Naive B cell (primary cell): ENCODE measurements at regions not wholly inside any gene's neighbourhood (a gene's known extent, or its start where the extent isn't known, plus 50 kb on each side); places are given as distances from the start of the nearest gene placed in this dataset.
A peak's percentile ranks its signal among the peaks of the same experiment; 100 is the strongest.

Source experiments
- ATAC-seq, 2 donors: fragments of 150-1000 bp; cut with Tn5 transposase; 2 replicates each; pipeline ENCODE4 v1.10.0; 2021; ENCODE audit warnings: low read depth in 2 of 2, mild to moderate bottlenecking in 2 of 2, moderate library complexity in 2 of 2
- DNase-seq: peaks from one replicate; pipeline ENCODE4 v3.0.0; 2022
- H3K27ac Mint-ChIP-seq, 6 donors: one replicate each; pipeline ENCODE4 v1.8.0; 2020 to 2022; ENCODE audit warnings: mild to moderate bottlenecking in 6 of 6, mixed read lengths in 6 of 6, moderate library complexity in 5 of 6, inconsistent platforms in 2 of 6
- H3K27me3 Mint-ChIP-seq, 3 donors: one replicate each; pipeline ENCODE4 v1.8.0; 2021 to 2022; ENCODE audit warnings: mixed read lengths in 3 of 3, mild to moderate bottlenecking in 1 of 3
- H3K36me3 Mint-ChIP-seq, 2 donors: one replicate each; pipeline ENCODE4 v1.8.0; 2020 to 2022; ENCODE audit warnings: mixed read lengths in 2 of 2, inconsistent platforms in 1 of 2, mild to moderate bottlenecking in 1 of 2
- H3K4me1 Mint-ChIP-seq, 3 donors: one replicate each; pipeline ENCODE4 v1.8.0; 2020 to 2022; ENCODE audit warnings: mixed read lengths in 3 of 3, inconsistent platforms in 1 of 3, mild to moderate bottlenecking in 1 of 3, moderate library complexity in 1 of 3
- H3K4me3 Mint-ChIP-seq, 8 donors: one replicate each; pipeline ENCODE4 v1.8.0; 2020 to 2022; ENCODE audit warnings: mild to moderate bottlenecking in 8 of 8, mixed read lengths in 8 of 8, moderate library complexity in 8 of 8, inconsistent platforms in 2 of 8
- H3K9me3 Mint-ChIP-seq, 7 donors: one replicate each; pipeline ENCODE4 v1.8.0; 2020 to 2022; ENCODE audit warnings: mixed read lengths in 7 of 7, mild to moderate bottlenecking in 5 of 7, inconsistent platforms in 2 of 7, moderate library complexity in 1 of 7

GRCh38 chr10:47247148-47248059, 52.6 kb upstream of the GDF10 start:
- peaks cover 0 to 2% (median 0%) of the 10 kb centered on the region in 7 donors for H3K9me3 Mint-ChIP-seq
- peaks cover 0 to 5% (median 0%) of the 10 kb centered on the region in 3 donors for H3K27me3 Mint-ChIP-seq
- no peak overlapping the region for H3K4me3 Mint-ChIP-seq
- peaks cover 0 to 7% (median 4%) of the 10 kb centered on the region in 3 donors for H3K4me1 Mint-ChIP-seq
- DNase-seq (no peak), ATAC-seq (no peak)
- peak overlapping the region in 1 of 6 donors; percentile 60 for H3K27ac Mint-ChIP-seq
- no peaks in the 10 kb centered on the region for H3K36me3 Mint-ChIP-seq

DNA sequence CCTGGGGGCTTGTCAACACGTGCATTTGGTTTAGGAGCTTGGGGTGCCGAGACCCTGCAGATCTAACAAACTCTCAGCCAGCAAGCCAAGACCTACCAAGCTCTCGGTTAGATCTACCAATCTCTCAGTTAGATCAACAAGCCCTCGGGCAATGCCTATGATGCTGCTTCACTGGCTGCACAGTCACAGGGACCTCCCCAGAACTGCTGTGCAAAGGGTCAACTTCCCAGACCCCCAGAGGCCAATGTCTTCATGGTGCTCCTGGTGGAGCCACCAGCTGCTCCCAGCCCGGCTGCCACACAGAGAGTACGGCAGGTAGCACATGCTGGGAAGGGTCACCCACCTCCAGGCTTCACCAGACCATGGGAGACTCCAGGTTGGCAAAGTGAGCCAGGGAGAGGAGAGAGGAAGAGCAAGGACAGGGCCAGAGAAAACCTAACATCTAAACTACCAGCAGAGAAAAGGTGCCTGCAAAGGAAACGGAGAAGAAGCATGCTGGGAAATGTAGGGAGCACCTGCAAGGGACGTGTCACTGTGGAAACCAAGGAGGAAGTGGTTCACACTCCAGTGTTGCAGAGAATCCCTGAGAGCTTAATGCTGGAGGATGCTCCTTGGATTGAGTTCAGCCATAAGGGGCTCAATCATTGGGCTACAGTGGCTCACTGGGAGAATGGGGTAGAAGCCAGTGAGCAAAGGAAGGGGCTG, 51.5 kb upstream of the GDF10 start:
- no peak for DNase-seq
- H3K9me3 Mint-ChIP-seq = peaks cover 0 to 2% (median 0%) of the 10 kb centered on the region in 7 donors
- H3K4me1 Mint-ChIP-seq = peaks cover 0 to 5% (median 3%) of the 10 kb centered on the region in 3 donors
- peaks cover 0 to 5% (median 0%) of the 10 kb centered on the region in 3 donors for H3K27me3 Mint-ChIP-seq
- no peak for ATAC-seq
- H3K36me3 Mint-ChIP-seq = no peaks in the 10 kb centered on the region
- H3K4me3 Mint-ChIP-seq = no peak overlapping the region
- peak overlapping the region in 2 of 6 donors; percentile 26 to 27 for H3K27ac Mint-ChIP-seq

- peaks cover 0 to 5% (median 0%) of the 10 kb centered on the region in 3 donors for H3K27me3 Mint-ChIP-seq
- H3K4me3 Mint-ChIP-seq = no peak overlapping the region
- ATAC-seq = no peak
- no peaks in the 10 kb centered on the region for H3K36me3 Mint-ChIP-seq
- H3K4me1 Mint-ChIP-seq = peaks cover 5 to 7% (median 6%) of the 10 kb centered on the region in 3 donors
- no peak for DNase-seq
- no peak overlapping the region for H3K27ac Mint-ChIP-seq
- peaks cover 0 to 2% (median 0%) of the 10 kb centered on the region in 7 donors for H3K9me3 Mint-ChIP-seq
Measured at GRCh38 chr10:47249881-47250280, 50.1 kb upstream of the GDF10 start.
